GM23338 (cell line): ENCODE measurements at regions not wholly inside any gene's neighbourhood (a gene's known extent, or its start where the extent isn't known, plus 50 kb on each side); places are given as distances from the start of the nearest gene placed in this dataset.

Source experiments
- ATAC-seq: fragments of 200-7000 bp; cut with Tn5 transposase; 3 replicates; pipeline ENCODE4 v1.9.1; 2020
- DNase-seq: peaks from one replicate; pipeline ENCODE4 v3.0.0-alpha.2; 2015; ENCODE audit warnings: low spot score
- H2AFZ ChIP-seq: fragments of 200-600 bp; sonication (generic); 2 replicates; pipeline ENCODE4 v1.8.0; 2016; ENCODE audit warnings: antibody characterized with exemption, mild to moderate bottlenecking, moderate library complexity
- H3F3A ChIP-seq: fragments of 200-600 bp; sonication (generic); replicated peaks from 2 replicates; pipeline ENCODE4 v1.8.0; 2017; ENCODE audit warnings: antibody characterized with exemption, mixed run types, low read depth
- H3K27ac ChIP-seq: fragments of 200-600 bp; sonication (generic); 2 replicates; pipeline ENCODE4 v1.6.1; 2016; ENCODE audit warnings: low read depth
- H3K27me3 ChIP-seq: fragments of 200-600 bp; sonication (generic); 2 replicates; pipeline ENCODE4 v1.8.0; 2016; ENCODE audit warnings: mild to moderate bottlenecking, mixed run types, moderate library complexity; ENCODE audit not compliant: insufficient read depth
- H3K36me3 ChIP-seq: fragments of 200-600 bp; sonication (generic); 2 replicates; pipeline ENCODE4 v1.8.0; 2016; ENCODE audit warnings: mild to moderate bottlenecking; ENCODE audit not compliant: insufficient read depth
- H3K4me1 ChIP-seq: fragments of 200-600 bp; sonication (generic); 2 replicates; pipeline ENCODE4 v1.8.0; 2016; ENCODE audit warnings: mild to moderate bottlenecking, moderate library complexity; ENCODE audit not compliant: insufficient read depth
- H3K4me2 ChIP-seq: fragments of 200-600 bp; sonication (generic); 2 replicates; pipeline ENCODE4 v1.7.1; 2017; ENCODE audit warnings: mixed run types
- H3K4me3 ChIP-seq: fragments of 200-600 bp; sonication (generic); 2 replicates; pipeline ENCODE4 v1.6.1; 2016; ENCODE audit warnings: mixed run types
- H3K79me2 ChIP-seq: fragments of 200-600 bp; sonication (generic); replicated peaks from 2 replicates; pipeline ENCODE4 v1.8.0; 2017; ENCODE audit warnings: mild to moderate bottlenecking; ENCODE audit not compliant: insufficient read depth
- H3K9me2 ChIP-seq: fragments of 200-600 bp; sonication (generic); 2 replicates; pipeline ENCODE4 v1.8.0; 2017; ENCODE audit not compliant: insufficient read depth
- H4K20me1 ChIP-seq: fragments of 200-600 bp; sonication (generic); replicated peaks from 2 replicates; pipeline ENCODE4 v1.8.0; 2017; ENCODE audit warnings: mild to moderate bottlenecking; ENCODE audit not compliant: insufficient read depth
- H3K27ac Mint-ChIP-seq: 2 replicates; pipeline ENCODE4 v1.8.0; 2020; ENCODE audit warnings: inconsistent platforms, mild to moderate bottlenecking, moderate library complexity, mixed read lengths
- H3K27me3 Mint-ChIP-seq: 3 replicates; pipeline ENCODE4 v1.8.0; 2022; ENCODE audit warnings: low read depth, mild to moderate bottlenecking, moderate library complexity, mixed read lengths, inconsistent platforms; ENCODE audit not compliant: insufficient read depth, poor library complexity
- H3K36me3 Mint-ChIP-seq: 3 replicates; pipeline ENCODE4 v1.8.0; 2021; ENCODE audit warnings: low read depth, mild to moderate bottlenecking, inconsistent platforms, moderate library complexity, mixed read lengths
- H3K4me1 Mint-ChIP-seq: 3 replicates; pipeline ENCODE4 v1.8.0; 2020; ENCODE audit warnings: mild to moderate bottlenecking, inconsistent platforms, mixed read lengths
- H3K4me3 Mint-ChIP-seq: 3 replicates; pipeline ENCODE4 v1.8.0; 2021; ENCODE audit warnings: moderate library complexity, mild to moderate bottlenecking, inconsistent platforms, mixed read lengths
- H3K9me3 Mint-ChIP-seq: 3 replicates; pipeline ENCODE4 v1.8.0; 2020; ENCODE audit warnings: moderate library complexity, mild to moderate bottlenecking, inconsistent platforms, mixed read lengths
- CREB1 ChIP-seq: fragments of 250-450 bp; sonication (Bioruptor Pico); IDR thresholded peaks from 2 replicates; pipeline ENCODE4 v1.5.0; 2020; ENCODE audit warnings: low read depth, mild to moderate bottlenecking, moderate library complexity
- CTCF ChIP-seq, 2 experiments: fragments of 200-600 bp in 1 of 2; sonication (generic) in 1 of 2; conservative IDR thresholded peaks; 2 replicates each; pipeline versions ENCODE4 v1.5.1 to v1.6.1; 2016 to 2017; ENCODE audit warnings: antibody characterized with exemption in 2 of 2, low read depth in 2 of 2, mild to moderate bottlenecking in 2 of 2, moderate library complexity in 1 of 2
- EZH2phosphoT487 ChIP-seq: fragments of 200-600 bp; sonication (generic); IDR thresholded peaks from one replicate; pipeline ENCODE4 v1.8.1; 2018; ENCODE audit warnings: antibody characterized with exemption; ENCODE audit not compliant: unreplicated experiment
- NANOG ChIP-seq: IDR thresholded peaks from 2 replicates; pipeline ENCODE4 v1.6.1; 2016; ENCODE audit warnings: antibody characterized with exemption, borderline replicate concordance
- STAT1 ChIP-seq: IDR thresholded peaks from one replicate; pipeline ENCODE4 v1.6.1; 2016; ENCODE audit warnings: antibody characterized with exemption; ENCODE audit not compliant: unreplicated experiment
- ZNF114 ChIP-seq: fragments of 250-450 bp; sonication (Bioruptor Pico); IDR thresholded peaks from 2 replicates; pipeline ENCODE4 v1.5.0; 2020; ENCODE audit warnings: mild to moderate bottlenecking, moderate library complexity
- ZNF462 ChIP-seq: fragments of 250-450 bp; sonication (Bioruptor Pico); IDR thresholded peaks from 2 replicates; pipeline ENCODE4 v1.5.0; 2020; ENCODE audit warnings: mild to moderate bottlenecking, moderate library complexity
- TF ChIP-seq, protein P1 (sequence below): IDR thresholded peaks from one replicate; pipeline ENCODE4 v1.6.1; 2018; ENCODE audit warnings: antibody characterized with exemption; ENCODE audit not compliant: unreplicated experiment
- TF ChIP-seq, protein P2 (sequence below): IDR thresholded peaks from 2 replicates; pipeline ENCODE4 v1.6.1; 2016; ENCODE audit warnings: antibody characterized with exemption

GRCh38 chr10:88138319-88138848 is 275.0 kb downstream of the PTEN start:
- no peak for ATAC-seq
- H3K36me3 ChIP-seq = no peaks in the 10 kb centered on the region
- no peaks in the 10 kb centered on the region for H3K27me3 Mint-ChIP-seq

More at GRCh38 chr10:88138319-88138848, 275.0 kb downstream of the PTEN start:
- H3K4me3 Mint-ChIP-seq = no peak overlapping the region
- Histone ChIP-seq H3K27ac (no peak overlapping the region), H3K9me2 (0 out of 2 replicates have a peak, but pooled peaks cover 3% of the 10 kb centered on the region), H3K4me1 (no peaks in the 10 kb centered on the region), H2AFZ (no peak overlapping the region), H3F3A (no peaks in the 10 kb centered on the region), H3K79me2 (no peaks in the 10 kb centered on the region), H4K20me1 (no peaks in the 10 kb centered on the region), H3K4me2 (no peak overlapping the region), H3K4me3 (no peak overlapping the region), H3K27me3 (no peaks in the 10 kb centered on the region)
- H3K36me3 Mint-ChIP-seq = no peaks in the 10 kb centered on the region
- DNase-seq = no peak
- peaks cover 17% of the 10 kb centered on the region for H3K4me1 Mint-ChIP-seq
- no peaks in the 10 kb centered on the region for H3K9me3 Mint-ChIP-seq
- no peak overlapping the region for H3K27ac Mint-ChIP-seq
- TF ChIP-seq NANOG (no peak), EZH2phosphoT487 (no peak), ZNF462 (CRISPR knock-in tag) (no peak), ZNF114 (CRISPR knock-in tag) (no peak), CTCF (conservative IDR thresholded peaks at IDR 0.05; ENCODE audit: low read depth in 2 of 2) (no peak), CREB1 (CRISPR knock-in tag) (no peak), STAT1 (no peak)
- TF ChIP-seq, protein P1, sequence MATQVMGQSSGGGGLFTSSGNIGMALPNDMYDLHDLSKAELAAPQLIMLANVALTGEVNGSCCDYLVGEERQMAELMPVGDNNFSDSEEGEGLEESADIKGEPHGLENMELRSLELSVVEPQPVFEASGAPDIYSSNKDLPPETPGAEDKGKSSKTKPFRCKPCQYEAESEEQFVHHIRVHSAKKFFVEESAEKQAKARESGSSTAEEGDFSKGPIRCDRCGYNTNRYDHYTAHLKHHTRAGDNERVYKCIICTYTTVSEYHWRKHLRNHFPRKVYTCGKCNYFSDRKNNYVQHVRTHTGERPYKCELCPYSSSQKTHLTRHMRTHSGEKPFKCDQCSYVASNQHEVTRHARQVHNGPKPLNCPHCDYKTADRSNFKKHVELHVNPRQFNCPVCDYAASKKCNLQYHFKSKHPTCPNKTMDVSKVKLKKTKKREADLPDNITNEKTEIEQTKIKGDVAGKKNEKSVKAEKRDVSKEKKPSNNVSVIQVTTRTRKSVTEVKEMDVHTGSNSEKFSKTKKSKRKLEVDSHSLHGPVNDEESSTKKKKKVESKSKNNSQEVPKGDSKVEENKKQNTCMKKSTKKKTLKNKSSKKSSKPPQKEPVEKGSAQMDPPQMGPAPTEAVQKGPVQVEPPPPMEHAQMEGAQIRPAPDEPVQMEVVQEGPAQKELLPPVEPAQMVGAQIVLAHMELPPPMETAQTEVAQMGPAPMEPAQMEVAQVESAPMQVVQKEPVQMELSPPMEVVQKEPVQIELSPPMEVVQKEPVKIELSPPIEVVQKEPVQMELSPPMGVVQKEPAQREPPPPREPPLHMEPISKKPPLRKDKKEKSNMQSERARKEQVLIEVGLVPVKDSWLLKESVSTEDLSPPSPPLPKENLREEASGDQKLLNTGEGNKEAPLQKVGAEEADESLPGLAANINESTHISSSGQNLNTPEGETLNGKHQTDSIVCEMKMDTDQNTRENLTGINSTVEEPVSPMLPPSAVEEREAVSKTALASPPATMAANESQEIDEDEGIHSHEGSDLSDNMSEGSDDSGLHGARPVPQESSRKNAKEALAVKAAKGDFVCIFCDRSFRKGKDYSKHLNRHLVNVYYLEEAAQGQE = no peak
- TF ChIP-seq, protein P2, sequence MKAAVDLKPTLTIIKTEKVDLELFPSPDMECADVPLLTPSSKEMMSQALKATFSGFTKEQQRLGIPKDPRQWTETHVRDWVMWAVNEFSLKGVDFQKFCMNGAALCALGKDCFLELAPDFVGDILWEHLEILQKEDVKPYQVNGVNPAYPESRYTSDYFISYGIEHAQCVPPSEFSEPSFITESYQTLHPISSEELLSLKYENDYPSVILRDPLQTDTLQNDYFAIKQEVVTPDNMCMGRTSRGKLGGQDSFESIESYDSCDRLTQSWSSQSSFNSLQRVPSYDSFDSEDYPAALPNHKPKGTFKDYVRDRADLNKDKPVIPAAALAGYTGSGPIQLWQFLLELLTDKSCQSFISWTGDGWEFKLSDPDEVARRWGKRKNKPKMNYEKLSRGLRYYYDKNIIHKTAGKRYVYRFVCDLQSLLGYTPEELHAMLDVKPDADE = no peak
